ENCODE measurements at regions not wholly inside any gene's neighbourhood (a gene's known extent, or its start where the extent isn't known, plus 50 kb on each side); places are given as distances from the start of the nearest gene placed in this dataset.

GRCh38 chr10:131495892-131496291 lies 184.4 kb upstream of the TCERG1L start:
- H3K36me3 ChIP-seq, result no peaks in the 10 kb centered on the region

GRCh38 chr10:131496351-131497052 lies 185.0 kb upstream of the TCERG1L start:
- no peaks in the 10 kb centered on the region for H3K36me3 ChIP-seq
- no peaks in the 10 kb centered on the region for H3K27me3 ChIP-seq
- H3K4me3 ChIP-seq, result no peak overlapping the region
- no peaks in the 10 kb centered on the region for H3K4me1 ChIP-seq (ENCODE audit: insufficient read depth)
- H3K9me3 ChIP-seq, result peaks cover 0 to 3% of the 10 kb centered on the region in 2 donors
- WGBS, 3 donors, result 90 to 96% (median 93%) methylated on average over 16 of the region's 16 CpGs
- TF ChIP-seq POLR2A (IDR thresholded peaks at IDR 0.05) (no peak), CTCF (IDR thresholded peaks at IDR 0.05) (no peak), EP300 (IDR thresholded peaks at IDR 0.05) (no peak)
- intact Hi-C loops (cut with DNase I), result no loop called here
- DNase-seq, result no peak
- H3K27ac ChIP-seq, result no peak overlapping the region

More at GRCh38 chr10:131495892-131496291, 184.4 kb upstream of the TCERG1L start:
- Histone ChIP-seq H3K27ac (no peak overlapping the region), H3K9me3 (peaks cover 0 to 3% of the 10 kb centered on the region in 2 donors), H3K4me1 (ENCODE audit: insufficient read depth) (no peaks in the 10 kb centered on the region), H3K27me3 (no peaks in the 10 kb centered on the region), H3K4me3 (no peak overlapping the region)
- TF ChIP-seq EP300 (IDR thresholded peaks at IDR 0.05), result no peak
- no peak for TF ChIP-seq POLR2A (IDR thresholded peaks at IDR 0.05)
- no peak for TF ChIP-seq CTCF (IDR thresholded peaks at IDR 0.05)
- no peak for DNase-seq
- 87 to 91% (median 88%) methylated on average over 14 of the region's 14 CpGs for WGBS, 3 donors
- intact Hi-C loops (cut with DNase I), result no loop called here

- H3K27me3 ChIP-seq, result no peaks in the 10 kb centered on the region
- no peak overlapping the region for H3K27ac ChIP-seq
- intact Hi-C loops (cut with DNase I), result no loop called here
- H3K36me3 ChIP-seq, result no peaks in the 10 kb centered on the region
- TF ChIP-seq CTCF (IDR thresholded peaks at IDR 0.05), result no peak
- TF ChIP-seq EP300 (IDR thresholded peaks at IDR 0.05), result no peak
- TF ChIP-seq POLR2A (IDR thresholded peaks at IDR 0.05), result no peak
- DNase-seq, result no peak
- no peak overlapping the region for H3K4me3 ChIP-seq
- no peaks in the 10 kb centered on the region for H3K4me1 ChIP-seq (ENCODE audit: insufficient read depth)
- 82 to 89% (median 85%) methylated on average over 3 of the region's 3 CpGs for WGBS, 3 donors
- peaks cover 0 to 3% of the 10 kb centered on the region in 2 donors for H3K9me3 ChIP-seq
Observed at GRCh38 chr10:131499566-131499965, 188.0 kb upstream of the TCERG1L start.

GRCh38 chr10:131500181-131500580 lies 188.7 kb upstream of the TCERG1L start:
- DNase-seq, result no peak
- 87 to 92% (median 92%) methylated on average over 9 of the region's 9 CpGs for WGBS, 3 donors

More at GRCh38 chr10:131500181-131500580, 188.7 kb upstream of the TCERG1L start:
- Histone ChIP-seq H3K27ac (no peak overlapping the region), H3K36me3 (no peaks in the 10 kb centered on the region), H3K9me3 (peaks cover 0 to 3% of the 10 kb centered on the region in 2 donors), H3K27me3 (no peaks in the 10 kb centered on the region), H3K4me1 (ENCODE audit: insufficient read depth) (no peaks in the 10 kb centered on the region), H3K4me3 (no peak overlapping the region)
- TF ChIP-seq POLR2A (IDR thresholded peaks at IDR 0.05) (no peak), CTCF (IDR thresholded peaks at IDR 0.05) (no peak), EP300 (IDR thresholded peaks at IDR 0.05) (no peak)
- intact Hi-C loops (cut with DNase I), result no loop called here
